ENCODE measurements at regions not wholly inside any gene's neighbourhood (a gene's known extent, or its start where the extent isn't known, plus 50 kb on each side); places are given as distances from the start of the nearest gene placed in this dataset.

- TF ChIP-seq ELF4 (CRISPR knock-in tag; IDR thresholded peaks at IDR 0.05), result no peak
- TF ChIP-seq RAD21 (CRISPR knock-in tag; conservative IDR thresholded peaks at IDR 0.05 in 1 of 2, IDR thresholded peaks at IDR 0.05 in 1 of 2), result no peak
- no peak for TF ChIP-seq SMARCB1 (IDR thresholded peaks at IDR 0.05; ENCODE audit: insufficient read length, low read depth)
- TF ChIP-seq ZNF232 (CRISPR knock-in tag; IDR thresholded peaks at IDR 0.05), result no peak
- TF ChIP-seq POLR2AphosphoS5 (IDR thresholded peaks at IDR 0.05; ENCODE audit: control insufficient read depth, insufficient read depth, low read depth, low read length), result no peak
- no peak for TF ChIP-seq PML (IDR thresholded peaks at IDR 0.05; ENCODE audit: low read length)
- TF ChIP-seq SMAD4 (CRISPR knock-in tag; conservative IDR thresholded peaks at IDR 0.05), result no peak
- no peak for TF ChIP-seq YY1 (IDR thresholded peaks at IDR 0.05; ENCODE audit: borderline replicate concordance in 1 of 3, control insufficient read depth in 1 of 3, extremely low read depth in 1 of 3, insufficient read depth in 3 of 3, insufficient read length in 1 of 3, insufficient replicate concordance in 2 of 3, low read depth in 1 of 3, low read length in 2 of 3)
- TF ChIP-seq ZNF184 (CRISPR knock-in tag; IDR thresholded peaks at IDR 0.05), result no peak
- no peak for TF ChIP-seq RFX5 (IDR thresholded peaks at IDR 0.05; ENCODE audit: low read depth, low read length)
- TF ChIP-seq PATZ1 (CRISPR knock-in tag; IDR thresholded peaks at IDR 0.05; ENCODE audit: borderline replicate concordance), result no peak
Observed at GRCh38 chr5:19193631-19194030, 794.4 kb downstream of the CDH18 start.
